IMR-90 (cell line): ENCODE measurements at regions not wholly inside any gene's neighbourhood (a gene's known extent, or its start where the extent isn't known, plus 50 kb on each side); places are given as distances from the start of the nearest gene placed in this dataset.

Experiments used
- CEBPB ChIP-seq: IDR thresholded peaks from 2 replicates; pipeline ENCODE4 v1.6.1; 2012; ENCODE audit warnings: low read depth, low read length, improper control_type of control experiment
- CHD1 ChIP-seq: IDR thresholded peaks from 2 replicates; pipeline ENCODE4 v1.6.1; 2012; ENCODE audit warnings: low read depth, low read length, improper control_type of control experiment
- CTCF ChIP-seq: conservative IDR thresholded peaks from 2 replicates; pipeline ENCODE4 v1.5.1; 2012; ENCODE audit warnings: mild to moderate bottlenecking, low read depth, low read length, improper control_type of control experiment
- ELK1 ChIP-seq: fragments of 150-350 bp; IDR thresholded peaks from 2 replicates; pipeline ENCODE4 v1.6.1; 2016; ENCODE audit warnings: low read depth, mild to moderate bottlenecking, low read length, moderate library complexity, borderline replicate concordance
- FOS ChIP-seq: fragments of 150-350 bp; IDR thresholded peaks from 2 replicates; pipeline ENCODE4 v1.6.1; 2016; ENCODE audit warnings: low read depth, low read length
- MAZ ChIP-seq: IDR thresholded peaks from 2 replicates; pipeline ENCODE4 v1.6.1; 2012; ENCODE audit warnings: low read depth, mild to moderate bottlenecking, low read length, improper control_type of control experiment, moderate library complexity, borderline replicate concordance
- MXI1 ChIP-seq: IDR thresholded peaks from 2 replicates; pipeline ENCODE4 v1.6.1; 2012; ENCODE audit warnings: low read depth, mild to moderate bottlenecking, low read length, moderate library complexity, borderline replicate concordance
- NFE2L2 ChIP-seq: fragments of 150-350 bp; IDR thresholded peaks from 2 replicates; pipeline ENCODE4 v1.6.1; 2016; ENCODE audit warnings: low read depth, mild to moderate bottlenecking, low read length
- POLR2A ChIP-seq: IDR thresholded peaks from 2 replicates; pipeline ENCODE4 v1.6.1; 2012; ENCODE audit warnings: mild to moderate bottlenecking, low read depth, low read length
- RAD21 ChIP-seq: IDR thresholded peaks from 2 replicates; pipeline ENCODE4 v1.6.1; 2012; ENCODE audit warnings: low read length, improper control_type of control experiment
- RCOR1 ChIP-seq: IDR thresholded peaks from 2 replicates; pipeline ENCODE4 v1.6.1; 2012; ENCODE audit warnings: mild to moderate bottlenecking, low read length, improper control_type of control experiment; ENCODE audit not compliant: insufficient replicate concordance
- RFX5 ChIP-seq: IDR thresholded peaks from 2 replicates; pipeline ENCODE4 v1.8.0; 2012; ENCODE audit warnings: low read depth, mild to moderate bottlenecking, low read length, moderate library complexity
- SMC3 ChIP-seq: fragments of 150-350 bp; IDR thresholded peaks from 2 replicates; pipeline ENCODE4 v1.6.1; 2016; ENCODE audit warnings: low read depth, mild to moderate bottlenecking, antibody characterized with exemption, low read length, moderate library complexity

GRCh38 chr18:65487569-65487968, 263.2 kb upstream of the CDH7 start:
- no peak for TF ChIP-seq POLR2A
- no peak for TF ChIP-seq CTCF
- no peak for TF ChIP-seq RCOR1
- TF ChIP-seq ELK1, result no peak
- no peak for TF ChIP-seq CHD1
- no peak for TF ChIP-seq CEBPB
- no peak for TF ChIP-seq SMC3
- TF ChIP-seq MAZ, result no peak
- no peak for TF ChIP-seq FOS
- TF ChIP-seq RFX5, result no peak
- TF ChIP-seq NFE2L2, result no peak
- no peak for TF ChIP-seq RAD21
- no peak for TF ChIP-seq MXI1
